B cell (primary cell): ENCODE measurements at regions not wholly inside any gene's neighbourhood (a gene's known extent, or its start where the extent isn't known, plus 50 kb on each side); places are given as distances from the start of the nearest gene placed in this dataset.

Experiments used
- ATAC-seq: fragments of 200-7000 bp; cut with Tn5 transposase; one replicate; pipeline ENCODE4 v1.10.0; 2021; ENCODE audit warnings: low read depth, mild to moderate bottlenecking, moderate number of reproducible peaks, moderate library complexity
- CTCF ChIA-PET: fragments of 350-600 bp; sonication (Branson Sonifier 250); formaldehyde crosslinking; loops from one replicate; lab custom pipeline; 2021; ENCODE audit warnings: antibody characterized with exemption, inconsistent platforms; lab: Charles Lee
- POLR2A ChIA-PET: fragments of 350-600 bp; sonication (Branson Sonifier 250); formaldehyde crosslinking; loops from one replicate; lab custom pipeline; 2021; ENCODE audit warnings: antibody characterized with exemption; lab: Charles Lee
- DNase-seq: peaks from one replicate; pipeline ENCODE4 v3.0.0; 2013
- H2AFZ ChIP-seq: 2 replicates; pipeline ENCODE4 v1.6.1; 2012; ENCODE audit warnings: mild to moderate bottlenecking, low read depth, low read length; ENCODE audit not compliant: insufficient read depth, poor library complexity, severe bottlenecking
- H3K27ac ChIP-seq, 2 donors: 1 replicate in 1 of 2; 2 replicates in 1 of 2; pipeline ENCODE4 v1.5.1; 2012 to 2013; ENCODE audit warnings: low read length in 2 of 2, mild to moderate bottlenecking in 2 of 2, moderate library complexity in 1 of 2
- H3K27me3 ChIP-seq, 4 experiments: fragments of 200-600 bp in 1 of 4; sonication (generic) in 1 of 4; replicated peaks in 1 of 4; 1 replicate in 2 of 4; 2 replicates in 2 of 4; pipeline versions ENCODE4 v1.6.1 to v1.7.0; 2013 to 2016; ENCODE audit warnings: low read length in 3 of 4, mild to moderate bottlenecking in 2 of 4, mixed read lengths in 1 of 4, moderate library complexity in 1 of 4; ENCODE audit not compliant: insufficient read depth in 4 of 4, control insufficient read depth in 3 of 4; ENCODE audit errors: control extremely low read depth in 1 of 4
- H3K36me3 ChIP-seq, 2 experiments: replicated peaks in 1 of 2; 1 replicate in 1 of 2; 2 replicates in 1 of 2; pipeline versions ENCODE4 v1.6.1 to v1.7.1; 2013; ENCODE audit warnings: low read length in 1 of 2; ENCODE audit not compliant: insufficient read depth in 2 of 2, control insufficient read depth in 1 of 2; ENCODE audit errors: control extremely low read depth in 1 of 2, extremely low read depth in 1 of 2
- H3K4me1 ChIP-seq, 2 donors: fragments of 200-600 bp in 1 of 2; sonication (generic) in 1 of 2; 1 replicate in 1 of 2; 2 replicates in 1 of 2; pipeline versions ENCODE4 v1.5.1 to v1.6.1; 2013 to 2017; ENCODE audit warnings: low read length in 2 of 2; ENCODE audit not compliant: control insufficient read depth in 2 of 2, insufficient read depth in 2 of 2
- H3K4me2 ChIP-seq: replicated peaks from 2 replicates; pipeline ENCODE3; 2012; ENCODE audit warnings: mild to moderate bottlenecking, low read depth, low read length; ENCODE audit not compliant: poor library complexity, severe bottlenecking
- H3K4me3 ChIP-seq, 5 experiments: fragments of 200-600 bp in 1 of 5; sonication (generic) in 1 of 5; 1 replicate in 3 of 5; 2 replicates in 2 of 5; pipeline versions ENCODE4 v1.5.1 to v1.7.0; 2011 to 2016; ENCODE audit warnings: low read length in 4 of 5, mild to moderate bottlenecking in 4 of 5, low read depth in 2 of 5, control low read depth in 1 of 5, moderate library complexity in 1 of 5; ENCODE audit not compliant: insufficient read depth in 1 of 5; ENCODE audit errors: control extremely low read depth in 1 of 5, extremely low read depth in 1 of 5
- H3K79me2 ChIP-seq: fragments of 200-600 bp; sonication (generic); one replicate; pipeline ENCODE4 v1.6.0; 2016; ENCODE audit warnings: low read length; ENCODE audit not compliant: control insufficient read depth, insufficient read depth
- H3K9ac ChIP-seq: fragments of 200-600 bp; sonication (generic); 2 replicates; pipeline ENCODE4 v1.6.1; 2017; ENCODE audit warnings: mild to moderate bottlenecking, low read length, moderate library complexity
- H3K9me3 ChIP-seq, 3 donors: one replicate each; pipeline versions ENCODE4 v1.6.1 to v1.7.1; 2013; ENCODE audit warnings: low read length in 2 of 3; ENCODE audit not compliant: control insufficient read depth in 2 of 3, insufficient read depth in 1 of 3; ENCODE audit errors: control extremely low read depth in 1 of 3
- H4K20me1 ChIP-seq: 2 replicates; pipeline ENCODE4 v1.6.0; 2012; ENCODE audit warnings: mild to moderate bottlenecking, low read length; ENCODE audit not compliant: insufficient read depth, control insufficient read depth, poor library complexity, severe bottlenecking
- H3K27ac Mint-ChIP-seq: one replicate; pipeline ENCODE4 v1.8.0; 2021; ENCODE audit warnings: mixed read lengths
- H3K27me3 Mint-ChIP-seq: one replicate; pipeline ENCODE4 v1.8.0; 2021; ENCODE audit warnings: mixed read lengths
- H3K4me1 Mint-ChIP-seq: one replicate; pipeline ENCODE4 v1.8.0; 2021; ENCODE audit warnings: mixed read lengths
- H3K4me3 Mint-ChIP-seq: one replicate; pipeline ENCODE4 v1.8.0; 2021; ENCODE audit warnings: mixed read lengths
- H3K9me3 Mint-ChIP-seq: one replicate; pipeline ENCODE4 v1.8.0; 2022; ENCODE audit warnings: mixed read lengths; ENCODE audit not compliant: insufficient read depth
- CTCF ChIP-seq: fragments of 200-600 bp; IDR thresholded peaks from one replicate; pipeline ENCODE4 v1.8.0; 2022; ENCODE audit warnings: antibody characterized with exemption, mild to moderate bottlenecking
- EZH2 ChIP-seq: IDR thresholded peaks from 2 replicates; pipeline ENCODE4 v1.6.1; 2012; ENCODE audit warnings: borderline replicate concordance, low read depth, mild to moderate bottlenecking, moderate library complexity, low read length; ENCODE audit not compliant: insufficient read depth, poor library complexity, severe bottlenecking
- WGBS: methylation state at CpG from one replicate; pipeline ENCODE4 v1.1.5; 2013; ENCODE audit warnings: missing lambda C conversion rate; ENCODE audit not compliant: insufficient coverage; 5-methylcytosine and 5-hydroxymethylcytosine counted together
- intact Hi-C: fragments of 100-400 bp; cut with micrococcal nuclease; formaldehyde crosslinking; loops from one replicate; pipeline ENCODE4 v1.10.0; 2022

GRCh38 chr7:51927738-51928137 is 611.1 kb upstream of the COBL start:
- H3K4me1 Mint-ChIP-seq: no peaks in the 10 kb centered on the region
- ATAC-seq (no peak), DNase-seq (no peak)
- no peak overlapping the region for H3K27ac Mint-ChIP-seq
- Histone ChIP-seq H3K27me3 (no peaks in the 10 kb centered on the region), H3K4me3 (no peak overlapping the region), H3K4me2 (no peak overlapping the region), H3K4me1 (no peaks in the 10 kb centered on the region), H3K9me3 (peaks cover 0 to 5% (median 0%) of the 10 kb centered on the region in 3 donors), H2AFZ (no peak overlapping the region), H4K20me1 (no peaks in the 10 kb centered on the region), H3K9ac (no peak overlapping the region), H3K27ac (no peak overlapping the region), H3K79me2 (no peaks in the 10 kb centered on the region), H3K36me3 (no peaks in the 10 kb centered on the region)
- CTCF ChIA-PET: no interaction called here
- TF ChIP-seq CTCF (no peak), EZH2 (no peak)
- WGBS: 81% methylated on average over 2 of the region's 6 CpGs
- H3K4me3 Mint-ChIP-seq: no peak overlapping the region
- intact Hi-C loops: no loop called here
- POLR2A ChIA-PET: no interaction called here
- H3K9me3 Mint-ChIP-seq: peaks cover 11% of the 10 kb centered on the region
- no peaks in the 10 kb centered on the region for H3K27me3 Mint-ChIP-seq

- no peak for TF ChIP-seq EZH2
- TF ChIP-seq CTCF: no peak
- no peaks in the 10 kb centered on the region for H3K4me1 Mint-ChIP-seq
- CTCF ChIA-PET: no interaction called here
Observed at GRCh38 chr7:51918581-51918980, 602.0 kb upstream of the COBL start.

More at GRCh38 chr7:51918581-51918980, 602.0 kb upstream of the COBL start:
- H3K27me3 ChIP-seq: no peaks in the 10 kb centered on the region
- intact Hi-C loops: no loop called here
- H3K36me3 ChIP-seq: no peaks in the 10 kb centered on the region
- WGBS: no CpG with 5 or more reads among the region's 3 CpGs
- H3K27ac Mint-ChIP-seq: no peak overlapping the region
- H4K20me1 ChIP-seq: no peaks in the 10 kb centered on the region
- H3K27me3 Mint-ChIP-seq: no peaks in the 10 kb centered on the region
- H3K9ac ChIP-seq: no peak overlapping the region
- H3K4me1 ChIP-seq: no peaks in the 10 kb centered on the region
- no peak overlapping the region for H2AFZ ChIP-seq
- H3K4me2 ChIP-seq: no peak overlapping the region
- H3K27ac ChIP-seq: no peak overlapping the region
- no peak for DNase-seq
- H3K79me2 ChIP-seq: no peaks in the 10 kb centered on the region
- no peak overlapping the region for H3K4me3 Mint-ChIP-seq
- H3K4me3 ChIP-seq: no peak overlapping the region
- H3K9me3 Mint-ChIP-seq: peaks cover 5% of the 10 kb centered on the region
- no peak for ATAC-seq
- H3K9me3 ChIP-seq: peaks cover 0 to 5% (median 0%) of the 10 kb centered on the region in 3 donors
- POLR2A ChIA-PET: no interaction called here
